ENCODE measurements at regions not wholly inside any gene's neighbourhood (a gene's known extent, or its start where the extent isn't known, plus 50 kb on each side); places are given as distances from the start of the nearest gene placed in this dataset.

DNA sequence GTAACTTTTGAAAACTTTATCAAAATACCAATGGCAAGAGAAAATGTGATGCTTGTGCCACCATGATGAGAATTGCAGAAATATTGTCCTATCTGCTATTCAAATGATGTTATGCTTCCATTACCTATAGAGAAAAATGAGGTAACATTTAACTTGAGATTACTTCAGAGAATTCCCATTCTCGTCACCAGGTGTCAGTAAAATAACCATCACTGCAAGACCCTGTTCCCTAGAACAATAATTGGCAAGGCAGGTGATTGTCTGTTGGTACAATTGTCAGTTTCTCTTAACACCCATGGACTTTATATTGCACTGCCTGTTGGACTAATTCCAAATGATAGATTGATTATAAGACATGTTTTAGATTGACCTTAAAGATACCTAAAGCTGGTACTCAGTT lies 179.9 kb downstream of the GABRG1 start:
- TF ChIP-seq EZH2phosphoT487 (IDR thresholded peaks at IDR 0.05; ENCODE audit: insufficient read depth, low read depth) (no peak), EZH2 (IDR thresholded peaks at IDR 0.05; ENCODE audit: insufficient read depth, poor library complexity, severe bottlenecking) (no peak)
